Pons (tissue), 1 donor: ENCODE measurements at regions not wholly inside any gene's neighbourhood (a gene's known extent, or its start where the extent isn't known, plus 50 kb on each side); places are given as distances from the start of the nearest gene placed in this dataset.

ENCODE experiments used
- DNase-seq: peaks from one replicate; pipeline ENCODE4 v3.0.0-alpha.2; 2016; ENCODE audit warnings: low spot score

DNA sequence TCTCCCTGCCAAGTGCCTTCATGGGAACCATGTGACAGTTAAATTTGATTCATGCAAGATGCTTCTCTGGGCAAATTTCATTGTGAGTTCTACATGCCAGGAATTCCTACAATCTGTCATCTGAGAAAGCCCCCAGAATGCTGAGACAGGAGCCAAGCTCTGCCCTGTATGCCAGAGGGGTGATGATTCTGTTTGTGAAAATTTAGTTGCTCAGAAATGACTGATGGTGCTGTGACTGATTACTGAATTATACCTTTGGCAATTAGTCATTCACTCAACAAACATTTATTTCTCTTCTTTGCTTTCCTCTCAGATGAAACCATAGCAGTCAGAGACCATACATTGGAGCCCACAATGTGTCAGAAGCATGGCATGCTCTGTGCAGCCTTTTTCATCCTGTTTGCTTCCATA is 69.0 kb upstream of the ZBED5 start:
- no peak for DNase-seq

DNA sequence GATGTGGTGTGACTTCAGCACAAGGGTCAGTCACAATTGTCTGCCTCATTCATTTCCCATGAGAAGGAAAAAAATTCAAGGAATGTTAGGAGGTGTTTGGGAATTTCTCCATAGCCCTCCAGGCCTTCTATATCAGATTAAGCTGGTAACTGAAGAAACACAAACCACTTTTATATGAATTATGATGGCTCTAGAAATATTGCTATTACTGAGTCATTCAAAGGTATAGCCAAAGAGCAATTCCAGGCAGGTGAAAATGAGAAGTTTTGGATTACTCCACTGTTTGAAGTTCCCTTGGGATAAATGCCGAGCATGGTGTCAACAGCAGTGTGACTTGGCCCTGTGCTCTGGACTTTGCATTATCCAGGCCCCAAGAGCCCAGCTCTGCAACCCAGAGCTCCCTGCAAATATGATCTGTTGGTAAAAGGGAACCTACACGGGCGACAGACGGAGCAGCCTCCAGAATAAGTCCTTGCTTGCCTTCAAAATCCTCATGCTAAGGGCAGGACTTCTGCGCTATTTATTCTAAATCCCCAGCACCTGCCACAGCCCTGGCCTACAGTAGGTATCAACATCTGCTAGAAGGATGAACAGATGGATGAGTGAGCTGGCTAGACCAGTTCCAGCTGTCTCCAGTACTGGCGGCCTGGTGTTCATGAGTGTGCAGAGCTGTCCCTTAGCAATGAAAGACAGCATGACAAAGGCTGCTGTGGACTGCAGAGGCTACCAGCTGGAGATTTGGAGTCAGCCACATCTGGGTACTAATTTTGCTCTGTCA is 67.5 kb upstream of the ZBED5 start:
- no peak for DNase-seq

DNA sequence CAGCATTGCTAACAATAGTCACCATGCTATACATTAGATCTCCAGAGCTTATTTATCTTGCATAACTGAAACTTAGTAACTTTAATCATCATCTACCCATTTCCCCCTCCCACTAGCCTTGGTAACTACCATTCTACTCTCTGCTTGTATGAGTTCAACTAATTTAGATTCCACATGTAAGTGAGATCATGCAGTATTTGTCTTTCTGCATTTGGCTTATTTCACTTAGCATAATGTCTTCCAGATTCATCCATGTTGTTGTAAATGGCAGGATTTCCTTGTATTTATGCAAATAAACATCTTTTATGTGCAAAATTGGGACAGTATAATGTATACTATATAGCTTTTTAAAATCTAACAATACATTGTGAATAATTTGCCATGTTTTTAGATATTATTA is 66.0 kb upstream of the ZBED5 start:
- no peak for DNase-seq

DNA sequence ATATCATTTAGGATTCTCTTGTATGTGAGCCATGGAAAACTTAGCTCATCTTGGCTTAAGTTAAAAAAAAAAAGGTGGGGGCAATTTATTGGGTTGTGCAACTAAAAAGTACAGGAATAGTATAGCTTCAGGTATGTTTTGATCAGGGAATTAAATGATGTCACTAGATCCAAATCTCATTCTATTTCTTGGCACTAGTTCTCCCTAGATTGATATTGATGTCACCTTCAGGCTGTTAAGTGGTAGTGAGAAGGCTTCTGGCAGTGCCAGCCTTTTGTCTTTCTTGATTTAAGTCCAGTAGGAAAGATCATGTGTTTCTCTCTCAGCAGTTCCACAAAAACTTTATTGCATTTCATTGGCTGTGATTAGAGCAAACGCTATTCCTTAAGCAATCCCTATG is 65.0 kb upstream of the ZBED5 start:
- DNase-seq: no peak

DNA sequence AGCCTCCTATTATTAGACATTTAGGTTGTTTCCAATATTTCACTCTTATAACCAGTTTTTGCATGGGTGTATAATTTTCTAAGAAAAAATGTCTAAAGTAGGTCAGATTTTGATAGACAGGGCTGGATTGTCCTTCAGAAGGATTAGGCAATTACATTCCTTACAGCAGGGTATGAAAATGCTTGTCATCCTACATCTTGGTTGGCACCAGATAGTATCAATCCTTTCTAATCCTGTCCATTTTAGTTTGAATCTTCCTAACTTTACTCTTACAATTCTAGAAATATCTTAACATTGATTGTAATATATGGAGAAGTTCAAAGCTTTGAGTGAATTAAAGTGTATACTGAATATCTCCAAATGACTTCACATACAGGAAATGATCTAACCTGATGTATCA is 63.0 kb upstream of the ZBED5 start:
- no peak for DNase-seq

- no peak for DNase-seq
Measured at GRCh38 chr11:10920205-10920604, 62.4 kb upstream of the ZBED5 start.

DNA sequence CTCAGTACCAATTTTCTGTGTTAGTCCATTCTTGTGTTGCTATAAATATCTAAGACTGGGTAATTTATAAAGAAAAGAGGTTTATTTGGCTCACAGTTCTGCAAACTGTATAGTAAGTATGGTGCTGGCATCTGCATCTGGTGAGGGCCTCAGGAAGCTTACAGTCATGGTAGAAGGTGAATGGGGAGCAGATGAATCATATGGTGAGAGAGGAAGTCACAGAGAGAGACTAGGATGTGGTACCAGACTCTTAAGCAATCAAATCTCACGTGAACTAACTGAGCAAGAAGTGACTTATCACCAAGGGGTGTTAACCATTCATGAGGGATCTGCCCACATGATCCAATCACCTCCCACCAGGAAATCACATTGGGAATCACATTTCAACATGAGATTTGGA is 60.8 kb upstream of the ZBED5 start:
- no peak for DNase-seq

DNA sequence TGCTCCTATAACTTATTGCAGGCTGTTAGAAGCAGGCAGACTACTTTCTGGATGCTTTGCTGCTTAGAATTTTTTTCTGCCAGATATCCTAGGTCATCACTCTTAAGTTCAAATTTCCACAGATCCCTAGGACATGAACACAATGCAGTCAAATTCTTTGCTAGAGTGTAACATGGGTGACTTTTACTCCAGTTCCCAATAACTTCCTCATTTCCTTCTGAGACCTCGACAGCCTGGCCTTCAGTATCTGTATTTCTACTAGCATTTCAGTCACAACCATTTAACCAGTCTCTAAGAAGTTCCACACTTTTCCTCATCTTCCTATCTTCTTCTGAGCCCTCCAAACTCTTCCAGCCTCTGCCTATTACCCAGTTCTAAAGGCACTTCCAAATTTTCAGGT is 60.4 kb upstream of the ZBED5 start:
- no peak for DNase-seq

GRCh38 chr11:10917802-10918201 is 59.9 kb upstream of the ZBED5 start:
- DNase-seq: no peak

DNA sequence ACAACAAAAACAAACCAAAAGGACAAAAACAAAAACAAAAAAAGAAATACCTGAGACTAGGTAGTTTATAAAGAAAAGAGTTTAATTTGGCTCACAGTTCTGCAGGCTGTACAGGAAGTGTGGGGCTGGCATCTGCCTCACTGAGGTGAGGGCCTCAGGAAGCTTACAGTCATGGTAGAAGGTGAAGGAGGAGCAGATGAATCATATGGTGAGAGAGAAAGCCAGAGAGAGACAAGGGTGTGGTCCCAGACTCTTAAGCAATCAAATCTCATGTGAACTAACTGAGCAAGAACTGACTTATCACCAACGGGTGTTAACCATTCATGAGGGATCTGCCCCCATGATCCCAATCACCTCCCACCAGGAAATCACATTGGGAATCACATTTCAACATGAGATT is 58.8 kb upstream of the ZBED5 start:
- no peak for DNase-seq

GRCh38 chr11:10914050-10914449 is 56.2 kb upstream of the ZBED5 start:
- DNase-seq: no peak

GRCh38 chr11:10913075-10913474 is 55.2 kb upstream of the ZBED5 start:
- DNase-seq: no peak

DNA sequence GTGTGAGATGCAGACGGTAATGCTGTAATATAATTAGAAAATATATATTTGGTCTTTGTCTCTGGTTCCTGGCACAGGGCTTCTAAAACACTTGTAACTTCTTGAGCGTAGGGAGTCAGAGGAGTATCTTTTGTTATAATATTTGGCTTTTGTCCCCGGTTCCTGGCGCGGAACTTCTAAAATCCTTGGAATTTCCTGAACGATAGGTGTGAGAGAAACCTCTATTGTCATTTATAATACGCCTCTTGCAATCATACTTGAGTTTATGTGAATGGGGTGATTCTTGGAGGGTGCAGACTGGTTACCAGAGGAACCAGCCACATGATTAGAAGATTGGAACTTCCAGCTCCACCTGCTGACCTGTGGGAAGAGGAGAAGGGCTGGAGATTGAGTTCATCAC is 54.1 kb upstream of the ZBED5 start:
- DNase-seq: no peak

DNA sequence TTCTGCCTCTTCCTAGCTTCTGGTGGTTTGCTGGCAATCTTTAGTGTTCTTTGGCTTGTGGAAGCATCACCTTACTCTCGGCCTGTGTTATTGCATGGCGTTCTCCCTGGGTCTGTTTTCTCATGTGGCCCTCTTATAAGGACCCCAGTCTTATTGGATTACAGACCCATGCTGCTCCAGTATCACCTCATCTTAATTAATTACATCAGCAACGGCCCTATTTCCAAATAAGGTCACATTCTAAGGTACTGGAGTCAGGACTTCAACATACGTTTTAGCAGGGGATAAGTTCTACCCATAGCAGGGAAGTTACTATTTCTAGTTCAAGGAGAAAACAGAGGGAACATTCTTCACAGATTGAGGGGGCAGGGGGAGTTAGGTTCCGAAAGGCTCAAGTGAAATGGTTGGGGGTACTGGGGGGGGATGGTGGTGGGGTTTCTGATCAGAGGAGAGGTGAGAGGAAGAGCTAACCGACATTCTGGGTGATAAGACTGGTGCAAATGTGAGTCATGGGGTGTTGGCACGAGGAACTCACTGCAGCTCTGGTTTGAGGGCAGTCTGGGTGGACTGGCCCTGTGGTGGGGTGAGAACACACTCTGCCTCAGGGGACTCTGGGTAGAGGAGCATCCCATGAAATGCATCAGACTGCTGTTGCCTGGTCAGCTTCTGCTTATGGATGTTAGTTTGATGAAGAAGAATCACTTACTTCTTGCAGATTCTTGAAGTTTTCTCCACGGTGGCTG is 51.5 kb upstream of the ZBED5 start:
- DNase-seq: no peak

DNA sequence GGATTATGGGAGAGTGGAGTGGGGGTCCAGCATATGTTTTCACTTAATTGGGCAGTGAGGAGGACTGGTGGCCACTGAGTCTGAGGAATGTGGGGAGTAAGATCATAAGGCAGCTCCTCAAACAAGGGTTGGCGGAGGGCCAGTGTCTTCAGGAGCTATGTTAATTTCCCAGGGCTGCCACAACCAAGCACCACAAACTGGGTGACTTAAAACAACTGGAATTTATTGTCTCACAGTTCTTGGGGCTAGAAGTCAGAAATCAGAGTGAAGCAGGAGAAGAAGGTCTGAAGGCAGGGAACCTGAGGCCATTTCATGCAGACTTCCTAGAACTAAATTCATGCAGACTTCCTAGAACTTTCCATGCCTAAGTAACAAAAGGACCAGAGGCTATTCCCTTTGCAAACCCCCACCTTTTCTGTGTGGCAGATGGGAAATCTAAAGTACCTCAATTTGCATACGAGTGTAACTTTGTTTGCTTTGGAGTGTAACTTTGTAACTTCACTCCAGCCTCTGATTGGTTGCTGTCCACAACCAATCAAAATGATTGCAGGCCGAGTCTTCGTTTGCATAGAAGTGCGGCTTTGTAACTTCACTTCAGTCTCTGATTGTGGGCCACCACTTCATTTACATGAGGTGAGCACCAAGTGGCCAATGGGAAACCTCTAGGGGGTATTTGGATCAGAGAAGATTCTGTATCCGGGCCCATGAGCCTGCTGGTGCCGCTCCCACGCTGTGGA is 50.5 kb upstream of the ZBED5 start:
- no peak for DNase-seq
